SK-N-SH (cell line): ENCODE measurements at regions not wholly inside any gene's neighbourhood (a gene's known extent, or its start where the extent isn't known, plus 50 kb on each side); places are given as distances from the start of the nearest gene placed in this dataset.

Source experiments
- CTCF ChIA-PET: fragments of 300-600, 350-600 bp; formaldehyde crosslinking; extraction: SDS; loops from one replicate; lab custom pipeline; 2021; lab: Yijun Ruan, JAX
- POLR2A ChIA-PET: fragments of 350-600 bp; sonication (Branson Sonifier 250); formaldehyde crosslinking; extraction: SDS; loops from one replicate; lab custom pipeline; 2020; ENCODE audit warnings: antibody characterized with exemption, inconsistent platforms; lab: Yijun Ruan, JAX
- DNase-seq: peaks from one replicate; pipeline ENCODE4 v3.0.0; 2012
- H2AFZ ChIP-seq: fragments of 200-600 bp; sonication (generic); 2 replicates; pipeline ENCODE4 v1.8.1; 2016; ENCODE audit warnings: antibody characterized with exemption, mild to moderate bottlenecking, low read depth
- H3F3A ChIP-seq: fragments of 200-600 bp; sonication (generic); replicated peaks from 2 replicates; pipeline ENCODE3; 2016; ENCODE audit warnings: antibody characterized with exemption, mild to moderate bottlenecking; ENCODE audit not compliant: insufficient read depth
- H3K27ac ChIP-seq, 2 experiments: fragments of 200-500 bp in 1 of 2; fragments of 200-600 bp in 1 of 2; sonication (Bioruptor generic) in 1 of 2; sonication (generic), shearing (Covaris generic) in 1 of 2; 2 replicates each; pipeline versions ENCODE4 v1.5.1 to v1.6.1; 2014 to 2016; ENCODE audit warnings: low read depth in 2 of 2, inconsistent platforms in 1 of 2, low read length in 1 of 2, mild to moderate bottlenecking in 1 of 2, mixed read lengths in 1 of 2
- H3K27me3 ChIP-seq: fragments of 200-600 bp; sonication (generic), shearing (Covaris generic); 2 replicates; pipeline ENCODE4 v1.6.1; 2016; ENCODE audit warnings: mixed run types; ENCODE audit not compliant: insufficient read depth
- H3K36me3 ChIP-seq, 2 experiments: fragments of 200-500 bp in 1 of 2; fragments of 200-600 bp in 1 of 2; sonication (Bioruptor generic) in 1 of 2; sonication (generic) in 1 of 2; replicated peaks in 1 of 2; 2 replicates each; pipeline versions ENCODE3 to v1.5.1; 2014 to 2016; ENCODE audit warnings: low read length in 1 of 2, mild to moderate bottlenecking in 1 of 2; ENCODE audit not compliant: insufficient read depth in 2 of 2, control insufficient read depth in 1 of 2
- H3K4me1 ChIP-seq, 2 experiments: fragments of 200-500 bp in 1 of 2; fragments of 200-600 bp in 1 of 2; sonication (Bioruptor generic) in 1 of 2; sonication (generic), shearing (Covaris generic) in 1 of 2; 2 replicates each; pipeline versions ENCODE4 v1.5.1 to v1.6.1; 2014 to 2016; ENCODE audit warnings: low read depth in 1 of 2, low read length in 1 of 2, mixed run types in 1 of 2; ENCODE audit not compliant: insufficient read depth in 2 of 2, control insufficient read depth in 1 of 2
- H3K4me2 ChIP-seq: fragments of 200-600 bp; sonication (generic), shearing (Covaris generic); 2 replicates; pipeline ENCODE4 v1.6.1; 2017; ENCODE audit warnings: mixed run types
- H3K4me3 ChIP-seq, 2 experiments: fragments of 200-500 bp in 1 of 2; fragments of 200-600 bp in 1 of 2; sonication (Bioruptor generic) in 1 of 2; sonication (generic), shearing (Covaris generic) in 1 of 2; 2 replicates each; pipeline versions ENCODE4 v1.5.1 to v1.8.1; 2014 to 2016; ENCODE audit warnings: low read depth in 2 of 2, inconsistent platforms in 1 of 2, low read length in 1 of 2, mild to moderate bottlenecking in 1 of 2, mixed read lengths in 1 of 2, moderate library complexity in 1 of 2
- H3K79me2 ChIP-seq: fragments of 200-600 bp; sonication (generic); 2 replicates; pipeline ENCODE4 v1.8.1; 2017; ENCODE audit warnings: mild to moderate bottlenecking; ENCODE audit not compliant: insufficient read depth
- H3K9ac ChIP-seq: fragments of 200-600 bp; sonication (generic); 2 replicates; pipeline ENCODE4 v1.6.1; 2017; ENCODE audit warnings: mixed run types
- H3K9me2 ChIP-seq: fragments of 200-600 bp; sonication (generic); 2 replicates; pipeline ENCODE4 v1.6.1; 2017; ENCODE audit warnings: mixed run types
- H3K9me3 ChIP-seq: fragments of 200-600 bp; sonication (generic); 2 replicates; pipeline ENCODE4 v1.6.1; 2017; ENCODE audit warnings: mixed run types, mild to moderate bottlenecking, moderate library complexity
- H4K20me1 ChIP-seq: fragments of 200-600 bp; sonication (generic); 2 replicates; pipeline ENCODE4 v1.6.1; 2017; ENCODE audit warnings: mild to moderate bottlenecking, mixed run types; ENCODE audit not compliant: insufficient read depth
- CHD2 ChIP-seq: fragments of 150-350 bp; IDR thresholded peaks from 2 replicates; pipeline ENCODE4 v1.6.1; 2018; ENCODE audit warnings: low read length; ENCODE audit not compliant: partially characterized antibody
- CTCF ChIP-seq: fragments of 200-600 bp; sonication (generic); IDR thresholded peaks from 2 replicates; pipeline ENCODE4 v1.6.1; 2017; ENCODE audit warnings: antibody characterized with exemption, mild to moderate bottlenecking, moderate library complexity
- EZH2phosphoT487 ChIP-seq: fragments of 200-600 bp; sonication (generic); IDR thresholded peaks from 2 replicates; pipeline ENCODE4 v1.6.1; 2017; ENCODE audit warnings: low read depth, mixed run types, mild to moderate bottlenecking, antibody characterized with exemption, moderate library complexity, borderline replicate concordance
- FOXJ3 ChIP-seq: sonication (generic); formaldehyde crosslinking; IDR thresholded peaks from 2 replicates; pipeline ENCODE4 v1.5.1; 2020; ENCODE audit warnings: mild to moderate bottlenecking, missing genetic modification reagents
- FOXM1 ChIP-seq: IDR thresholded peaks from 2 replicates; pipeline ENCODE4 v1.4.0; 2012; ENCODE audit warnings: low read depth, mild to moderate bottlenecking
- IRF3 ChIP-seq: fragments of 150-350 bp; IDR thresholded peaks from 2 replicates; pipeline ENCODE4 v1.6.1; 2016; ENCODE audit warnings: mild to moderate bottlenecking, low read depth, low read length
- MAX ChIP-seq: IDR thresholded peaks from 2 replicates; pipeline ENCODE4 v1.4.0; 2012; ENCODE audit warnings: low read depth
- MEF2A ChIP-seq: IDR thresholded peaks from 2 replicates; pipeline ENCODE4 v1.4.0; 2012; ENCODE audit warnings: low read depth, borderline replicate concordance
- MXI1 ChIP-seq: IDR thresholded peaks from 2 replicates; pipeline ENCODE4 v1.6.1; 2012; ENCODE audit warnings: mild to moderate bottlenecking, low read depth, low read length, improper control_type of control experiment
- NFIC ChIP-seq: IDR thresholded peaks from 2 replicates; pipeline ENCODE4 v1.4.0; 2012; ENCODE audit warnings: borderline replicate concordance
- NRF1 ChIP-seq: IDR thresholded peaks from 2 replicates; pipeline ENCODE4 v1.6.1; 2012; ENCODE audit warnings: low read depth, mild to moderate bottlenecking, low read length
- POLR2AphosphoS5 ChIP-seq: IDR thresholded peaks from 2 replicates; pipeline ENCODE4 v1.6.1; 2012; ENCODE audit warnings: low read depth, low read length
- REST ChIP-seq: IDR thresholded peaks from 2 replicates; pipeline ENCODE4 v1.6.1; 2012; ENCODE audit warnings: mild to moderate bottlenecking, low read depth, low read length, moderate library complexity
- RXRA ChIP-seq: IDR thresholded peaks from 2 replicates; pipeline ENCODE4 v1.4.0; 2012; ENCODE audit warnings: low read depth, mild to moderate bottlenecking, borderline replicate concordance
- SIN3A ChIP-seq: IDR thresholded peaks from 2 replicates; pipeline ENCODE4 v1.6.1; 2012; ENCODE audit warnings: low read depth, mild to moderate bottlenecking, low read length, moderate library complexity, borderline replicate concordance
- SMC3 ChIP-seq: IDR thresholded peaks from 2 replicates; pipeline ENCODE4 v1.6.1; 2012; ENCODE audit warnings: low read depth, low read length, improper control_type of control experiment
- TAF1 ChIP-seq: IDR thresholded peaks from 2 replicates; pipeline ENCODE4 v1.6.1; 2012; ENCODE audit warnings: low read depth, mild to moderate bottlenecking, low read length, moderate library complexity, borderline replicate concordance
- TEAD4 ChIP-seq: IDR thresholded peaks from 2 replicates; pipeline ENCODE4 v1.4.0; 2012; ENCODE audit warnings: mild to moderate bottlenecking, borderline replicate concordance; ENCODE audit not compliant: insufficient read depth
- WGBS: methylation state at CpG from one replicate; pipeline ENCODE4 v1.1.6; 2017; ENCODE audit warnings: low lambda C conversion rate; 5-methylcytosine and 5-hydroxymethylcytosine counted together

GRCh38 chr5:74098456-74098855 lies 472.5 kb downstream of the ARHGEF28 start (continued):
- no peak for TF ChIP-seq TAF1
- TF ChIP-seq FOXM1 = no peak
- TF ChIP-seq TEAD4 = no peak
- no peak for TF ChIP-seq CHD2
- TF ChIP-seq NRF1 = no peak
- TF ChIP-seq CTCF = no peak
- no peak for TF ChIP-seq MEF2A
- no peak for TF ChIP-seq IRF3

GRCh38 chr5:74096325-74096724 lies 470.3 kb downstream of the ARHGEF28 start:
- Histone ChIP-seq H4K20me1 (no peaks in the 10 kb centered on the region), H3K9ac (no peak overlapping the region), H3K27ac (no peak overlapping the region), H3K4me2 (no peak overlapping the region), H3K9me3 (no peaks in the 10 kb centered on the region), H3K79me2 (no peaks in the 10 kb centered on the region), H2AFZ (no peak overlapping the region), H3F3A (no peaks in the 10 kb centered on the region)
- TF ChIP-seq NRF1 (no peak), MAX (no peak)
- TF ChIP-seq, all 33 proteins: peak for 0
- ChIA-PET POLR2A (no interaction called here), CTCF (interaction anchor here (0.8 to 1.4 kb wide), 3 partner anchors 11 to 544 kb away, joined by 3 to 4 read pairs (median 3); partner anchors contain the start of gene ENC1)
- no peaks in the 10 kb centered on the region for H3K36me3 ChIP-seq
- no peak overlapping the region for H3K4me3 ChIP-seq
- H3K4me1 ChIP-seq = peaks cover 5 to 10% of the 10 kb centered on the region in 2 experiments; a peak in 3 of 4 replicates
- DNase-seq = no peak
- H3K27me3 ChIP-seq = no peaks in the 10 kb centered on the region
- H3K9me2 ChIP-seq = no peaks in the 10 kb centered on the region

GRCh38 chr5:74095871-74096270 lies 469.9 kb downstream of the ARHGEF28 start:
- H3K9me2 ChIP-seq = no peaks in the 10 kb centered on the region
- peaks cover 5 to 10% of the 10 kb centered on the region in 2 experiments; a peak in 3 of 4 replicates for H3K4me1 ChIP-seq
- ChIA-PET CTCF (interaction anchor here (0.8 to 1.4 kb wide), 3 partner anchors 11 to 545 kb away, joined by 3 to 4 read pairs (median 3); partner anchors contain the start of gene ENC1), POLR2A (no interaction called here)
- no peaks in the 10 kb centered on the region for H3K36me3 ChIP-seq
- no peak overlapping the region for H3K4me3 ChIP-seq
- no peaks in the 10 kb centered on the region for H3K9me3 ChIP-seq
- DNase-seq = no peak
- no peak overlapping the region for H3K27ac ChIP-seq
- H3K4me2 ChIP-seq = no peak overlapping the region
- H3K27me3 ChIP-seq = no peaks in the 10 kb centered on the region
- no peaks in the 10 kb centered on the region for H4K20me1 ChIP-seq
- H3K79me2 ChIP-seq = no peaks in the 10 kb centered on the region
- no peak overlapping the region for H2AFZ ChIP-seq
- WGBS = 72% methylated on average over 5 of the region's 5 CpGs
- no peaks in the 10 kb centered on the region for H3F3A ChIP-seq
- H3K9ac ChIP-seq = no peak overlapping the region
- TF ChIP-seq EZH2phosphoT487 = no peak
- no peak for TF ChIP-seq MEF2A
- TF ChIP-seq SIN3A = no peak
- no peak for TF ChIP-seq TEAD4
- TF ChIP-seq MXI1 = no peak
- TF ChIP-seq NFIC = no peak
- no peak for TF ChIP-seq FOXJ3 (CRISPR knock-in tag)
- no peak for TF ChIP-seq REST
- no peak for TF ChIP-seq POLR2AphosphoS5
- TF ChIP-seq TAF1 = no peak
- no peak for TF ChIP-seq SMC3
- no peak for TF ChIP-seq RXRA
